ENCODE measurements at regions not wholly inside any gene's neighbourhood (a gene's known extent, or its start where the extent isn't known, plus 50 kb on each side); places are given as distances from the start of the nearest gene placed in this dataset.

DNA sequence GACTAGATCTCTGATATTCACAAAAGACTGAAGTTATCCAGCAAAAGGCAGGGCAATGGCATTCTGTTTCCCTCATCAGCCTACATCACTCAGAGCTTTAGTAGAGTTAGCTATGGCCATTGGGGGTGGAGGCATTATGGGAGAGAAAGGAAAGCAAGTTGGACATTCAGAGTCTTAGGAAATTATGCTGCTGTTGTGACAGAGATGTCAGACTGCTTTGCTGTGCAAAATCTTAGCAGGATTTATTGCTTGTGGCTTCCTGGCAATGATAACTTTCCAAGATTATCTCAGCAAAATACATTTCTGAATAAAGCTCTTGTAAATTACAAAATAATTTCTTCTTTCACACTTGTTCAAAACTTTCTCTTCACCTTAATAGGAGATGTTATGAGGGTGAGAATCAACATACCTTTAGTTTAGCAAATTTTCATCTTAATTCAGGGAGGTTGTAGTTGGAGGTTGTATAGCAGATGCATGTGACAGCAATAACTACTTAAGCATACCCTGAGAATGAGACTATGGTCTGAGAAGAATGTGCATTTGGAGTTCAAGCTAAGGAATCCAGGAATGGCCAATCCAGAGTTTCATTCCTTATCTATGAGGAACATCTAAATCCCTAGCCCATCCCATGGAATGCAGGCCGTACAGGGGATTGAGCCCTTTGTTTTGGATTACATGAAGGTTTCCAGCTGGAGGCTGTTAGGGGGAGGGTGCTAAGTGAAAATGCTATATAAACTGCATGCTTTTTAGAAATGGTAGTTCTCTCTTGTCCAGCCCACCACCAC, 179.8 kb downstream of the HAO1 start:
- WGBS, 2 experiments (ENCODE audit: insufficient coverage in 1 of 2, insufficient read length in 1 of 2), result 75% methylated on average over 1 of the region's 1 CpG; no CpG with 5 or more reads in 1 of the 2 experiments
- no peaks in the 10 kb centered on the region for H3K9me3 Mint-ChIP-seq
- Histone ChIP-seq H3K4me3 (ENCODE audit: low read length) (no peak overlapping the region), H3K36me3 (ENCODE audit: control insufficient read depth, insufficient read depth, low read length) (no peaks in the 10 kb centered on the region), H3K27me3 (ENCODE audit: control insufficient read depth, insufficient read depth, low read length, poor library complexity, severe bottlenecking) (no peaks in the 10 kb centered on the region), H3K9ac (ENCODE audit: extremely low read depth, low read length, poor library complexity, severe bottlenecking) (no peak overlapping the region), H3K4me1 (ENCODE audit: control insufficient read depth, insufficient read depth, low read length) (no peaks in the 10 kb centered on the region), H3K9me3 (ENCODE audit: control insufficient read depth, low read length) (no peaks in the 10 kb centered on the region), H3K27ac (ENCODE audit: low read depth, low read length) (no peak overlapping the region)
- no peak for DNase-seq
- H3K4me1 Mint-ChIP-seq, result no peaks in the 10 kb centered on the region
- no peaks in the 10 kb centered on the region for H3K27me3 Mint-ChIP-seq (ENCODE audit: insufficient read depth)
- TF ChIP-seq, protein P1, sequence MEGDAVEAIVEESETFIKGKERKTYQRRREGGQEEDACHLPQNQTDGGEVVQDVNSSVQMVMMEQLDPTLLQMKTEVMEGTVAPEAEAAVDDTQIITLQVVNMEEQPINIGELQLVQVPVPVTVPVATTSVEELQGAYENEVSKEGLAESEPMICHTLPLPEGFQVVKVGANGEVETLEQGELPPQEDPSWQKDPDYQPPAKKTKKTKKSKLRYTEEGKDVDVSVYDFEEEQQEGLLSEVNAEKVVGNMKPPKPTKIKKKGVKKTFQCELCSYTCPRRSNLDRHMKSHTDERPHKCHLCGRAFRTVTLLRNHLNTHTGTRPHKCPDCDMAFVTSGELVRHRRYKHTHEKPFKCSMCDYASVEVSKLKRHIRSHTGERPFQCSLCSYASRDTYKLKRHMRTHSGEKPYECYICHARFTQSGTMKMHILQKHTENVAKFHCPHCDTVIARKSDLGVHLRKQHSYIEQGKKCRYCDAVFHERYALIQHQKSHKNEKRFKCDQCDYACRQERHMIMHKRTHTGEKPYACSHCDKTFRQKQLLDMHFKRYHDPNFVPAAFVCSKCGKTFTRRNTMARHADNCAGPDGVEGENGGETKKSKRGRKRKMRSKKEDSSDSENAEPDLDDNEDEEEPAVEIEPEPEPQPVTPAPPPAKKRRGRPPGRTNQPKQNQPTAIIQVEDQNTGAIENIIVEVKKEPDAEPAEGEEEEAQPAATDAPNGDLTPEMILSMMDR (conservative IDR thresholded peaks at IDR 0.05), result no peak
- H3K27ac Mint-ChIP-seq, result no peak overlapping the region
- H3K4me3 Mint-ChIP-seq, result no peak overlapping the region
- H3K36me3 Mint-ChIP-seq (ENCODE audit: low read depth), result no peaks in the 10 kb centered on the region

DNA sequence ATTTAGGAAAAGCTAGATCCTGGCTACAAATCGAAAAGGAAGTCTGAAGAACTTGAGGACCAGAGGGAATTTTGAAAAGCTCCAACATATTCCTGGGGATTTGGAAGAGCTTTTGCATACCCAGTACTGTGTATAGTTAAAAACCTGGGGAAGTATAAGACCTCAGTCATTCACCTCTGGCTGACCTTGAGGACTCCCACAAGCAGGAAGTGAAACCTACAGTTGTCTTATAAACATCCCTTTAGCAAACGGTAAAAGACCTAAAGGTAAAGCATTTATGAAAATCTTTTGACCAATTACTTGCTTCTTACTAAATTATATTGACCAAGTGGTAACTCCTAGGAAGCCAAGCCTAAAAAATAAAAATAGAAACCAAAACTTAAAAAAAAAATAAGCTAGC, 175.0 kb downstream of the HAO1 start:
- H3K27ac ChIP-seq (ENCODE audit: low read depth, low read length), result no peak overlapping the region
- H3K27me3 ChIP-seq (ENCODE audit: control insufficient read depth, insufficient read depth, low read length, poor library complexity, severe bottlenecking), result no peaks in the 10 kb centered on the region
- no peak overlapping the region for H3K4me3 ChIP-seq (ENCODE audit: low read length)
- Mint-ChIP-seq H3K9me3 (no peaks in the 10 kb centered on the region), H3K27me3 (ENCODE audit: insufficient read depth) (no peaks in the 10 kb centered on the region), H3K4me3 (no peak overlapping the region), H3K27ac (no peak overlapping the region), H3K36me3 (ENCODE audit: low read depth) (no peaks in the 10 kb centered on the region), H3K4me1 (no peaks in the 10 kb centered on the region)
- no peak overlapping the region for H3K9ac ChIP-seq (ENCODE audit: extremely low read depth, low read length, poor library complexity, severe bottlenecking)
- DNase-seq, result no peak
- 91 to 100% methylated on average over 2 of the region's 2 CpGs for WGBS, 2 experiments (ENCODE audit: insufficient coverage in 1 of 2, insufficient read length in 1 of 2)
- H3K36me3 ChIP-seq (ENCODE audit: control insufficient read depth, insufficient read depth, low read length), result no peaks in the 10 kb centered on the region
- TF ChIP-seq, protein P1 (conservative IDR thresholded peaks at IDR 0.05), result no peak
- H3K9me3 ChIP-seq (ENCODE audit: control insufficient read depth, low read length), result no peaks in the 10 kb centered on the region
- H3K4me1 ChIP-seq (ENCODE audit: control insufficient read depth, insufficient read depth, low read length), result no peaks in the 10 kb centered on the region

DNA sequence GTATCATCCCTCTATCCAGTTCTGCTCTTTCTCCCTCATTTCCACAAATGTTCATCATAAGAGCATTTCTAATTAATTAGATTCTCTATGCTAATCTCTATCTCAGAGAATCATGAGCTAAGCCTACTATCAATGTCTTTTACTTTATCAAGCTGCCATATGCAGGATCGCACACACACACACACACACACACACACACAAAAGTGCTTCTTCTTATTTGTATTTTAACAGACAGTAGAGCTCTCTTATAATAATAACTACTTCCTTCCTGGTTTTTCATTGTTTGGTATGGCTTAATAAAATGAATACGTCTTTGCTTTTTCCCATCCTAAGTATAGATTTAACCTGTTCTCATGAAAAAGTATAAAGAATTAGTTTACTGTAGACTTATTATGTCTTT, 170.2 kb downstream of the HAO1 start:
- Histone ChIP-seq H3K4me1 (ENCODE audit: control insufficient read depth, insufficient read depth, low read length) (no peaks in the 10 kb centered on the region), H3K9ac (ENCODE audit: extremely low read depth, low read length, poor library complexity, severe bottlenecking) (no peak overlapping the region), H3K4me3 (ENCODE audit: low read length) (no peak overlapping the region), H3K36me3 (ENCODE audit: control insufficient read depth, insufficient read depth, low read length) (no peaks in the 10 kb centered on the region), H3K27me3 (ENCODE audit: control insufficient read depth, insufficient read depth, low read length, poor library complexity, severe bottlenecking) (no peaks in the 10 kb centered on the region), H3K9me3 (ENCODE audit: control insufficient read depth, low read length) (peaks cover 1% of the 10 kb centered on the region), H3K27ac (ENCODE audit: low read depth, low read length) (no peak overlapping the region)
- TF ChIP-seq, protein P1 (conservative IDR thresholded peaks at IDR 0.05), result no peak
- WGBS, 2 experiments (ENCODE audit: insufficient coverage in 1 of 2, insufficient read length in 1 of 2), result 91% methylated on average over 1 of the region's 2 CpGs; no CpG with 5 or more reads in 1 of the 2 experiments
- no peaks in the 10 kb centered on the region for H3K4me1 Mint-ChIP-seq
- H3K27ac Mint-ChIP-seq, result no peak overlapping the region
- no peaks in the 10 kb centered on the region for H3K27me3 Mint-ChIP-seq (ENCODE audit: insufficient read depth)
- no peak overlapping the region for H3K4me3 Mint-ChIP-seq
- DNase-seq, result no peak
- no peaks in the 10 kb centered on the region for H3K36me3 Mint-ChIP-seq (ENCODE audit: low read depth)
- peaks cover 2% of the 10 kb centered on the region for H3K9me3 Mint-ChIP-seq

All from endodermal cell (in vitro differentiated cells).